ENCODE measurements at regions not wholly inside any gene's neighbourhood (a gene's known extent, or its start where the extent isn't known, plus 50 kb on each side); places are given as distances from the start of the nearest gene placed in this dataset.

DNA sequence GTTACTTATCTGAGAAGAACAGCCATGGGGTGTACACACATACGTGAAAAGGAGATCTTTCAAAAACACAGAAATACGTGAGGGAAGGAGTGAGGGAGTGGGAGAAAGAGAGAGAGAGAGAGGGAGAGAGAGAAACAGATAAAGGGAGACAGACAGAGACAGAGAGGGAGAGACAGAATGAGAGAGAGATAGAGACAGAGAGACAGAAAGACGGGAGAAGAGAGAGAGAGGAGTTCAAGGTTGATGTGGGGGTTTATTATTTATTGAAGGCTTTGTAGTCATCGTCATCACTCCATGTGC, 64.0 kb downstream of the CHST2 start:
- TF ChIP-seq, protein P1, sequence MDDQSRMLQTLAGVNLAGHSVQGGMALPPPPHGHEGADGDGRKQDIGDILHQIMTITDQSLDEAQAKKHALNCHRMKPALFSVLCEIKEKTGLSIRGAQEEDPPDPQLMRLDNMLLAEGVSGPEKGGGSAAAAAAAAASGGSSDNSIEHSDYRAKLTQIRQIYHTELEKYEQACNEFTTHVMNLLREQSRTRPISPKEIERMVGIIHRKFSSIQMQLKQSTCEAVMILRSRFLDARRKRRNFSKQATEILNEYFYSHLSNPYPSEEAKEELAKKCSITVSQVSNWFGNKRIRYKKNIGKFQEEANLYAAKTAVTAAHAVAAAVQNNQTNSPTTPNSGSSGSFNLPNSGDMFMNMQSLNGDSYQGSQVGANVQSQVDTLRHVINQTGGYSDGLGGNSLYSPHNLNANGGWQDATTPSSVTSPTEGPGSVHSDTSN (IDR thresholded peaks at IDR 0.05), result no peak
- TF ChIP-seq SREBF2 (IDR thresholded peaks at IDR 0.05), result no peak
- TF ChIP-seq, protein P2, sequence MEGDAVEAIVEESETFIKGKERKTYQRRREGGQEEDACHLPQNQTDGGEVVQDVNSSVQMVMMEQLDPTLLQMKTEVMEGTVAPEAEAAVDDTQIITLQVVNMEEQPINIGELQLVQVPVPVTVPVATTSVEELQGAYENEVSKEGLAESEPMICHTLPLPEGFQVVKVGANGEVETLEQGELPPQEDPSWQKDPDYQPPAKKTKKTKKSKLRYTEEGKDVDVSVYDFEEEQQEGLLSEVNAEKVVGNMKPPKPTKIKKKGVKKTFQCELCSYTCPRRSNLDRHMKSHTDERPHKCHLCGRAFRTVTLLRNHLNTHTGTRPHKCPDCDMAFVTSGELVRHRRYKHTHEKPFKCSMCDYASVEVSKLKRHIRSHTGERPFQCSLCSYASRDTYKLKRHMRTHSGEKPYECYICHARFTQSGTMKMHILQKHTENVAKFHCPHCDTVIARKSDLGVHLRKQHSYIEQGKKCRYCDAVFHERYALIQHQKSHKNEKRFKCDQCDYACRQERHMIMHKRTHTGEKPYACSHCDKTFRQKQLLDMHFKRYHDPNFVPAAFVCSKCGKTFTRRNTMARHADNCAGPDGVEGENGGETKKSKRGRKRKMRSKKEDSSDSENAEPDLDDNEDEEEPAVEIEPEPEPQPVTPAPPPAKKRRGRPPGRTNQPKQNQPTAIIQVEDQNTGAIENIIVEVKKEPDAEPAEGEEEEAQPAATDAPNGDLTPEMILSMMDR (IDR thresholded peaks at IDR 0.05), result no peak
